Amniotic stem cell (primary cell): ENCODE measurements at regions not wholly inside any gene's neighbourhood (a gene's known extent, or its start where the extent isn't known, plus 50 kb on each side); places are given as distances from the start of the nearest gene placed in this dataset.
A peak's percentile ranks its signal among the peaks of the same experiment; 100 is the strongest.

Experiments
- DNase-seq: peaks from one replicate; lab custom pipeline; 2025; lab: John Stamatoyannopoulos, UW

GRCh38 chr13:24008679-24009078 is 111.4 kb upstream of the C1QTNF9B start:
- DNase-seq = no peak

- DNase-seq = no peak
Observed at GRCh38 chr13:24011266-24011665, 114.0 kb upstream of the C1QTNF9B start.

GRCh38 chr13:24012648-24013047 is 115.3 kb upstream of the C1QTNF9B start:
- no peak for DNase-seq

GRCh38 chr13:24013189-24013588 is 115.9 kb upstream of the C1QTNF9B start:
- DNase-seq = no peak

- no peak for DNase-seq
Observed at GRCh38 chr13:24016046-24016445, 118.7 kb upstream of the C1QTNF9B start.

- DNase-seq = no peak
Observed at GRCh38 chr13:24022568-24022967, 125.3 kb upstream of the C1QTNF9B start.

- DNase-seq = no peak
Observed at GRCh38 chr13:24023073-24023472, 125.8 kb upstream of the C1QTNF9B start.

- DNase-seq = no peak
Observed at GRCh38 chr13:24027494-24027893, 130.2 kb upstream of the C1QTNF9B start.

- no peak for DNase-seq
Observed at GRCh38 chr13:24032252-24032651, 128.3 kb upstream of the SPATA13 start.

GRCh38 chr13:24032674-24033073 is 127.8 kb upstream of the SPATA13 start:
- no peak for DNase-seq

GRCh38 chr13:24033527-24034302 is 126.8 kb upstream of the SPATA13 start:
- peak; percentile 39 for DNase-seq

- DNase-seq = no peak
Observed at GRCh38 chr13:24035411-24035810, 125.1 kb upstream of the SPATA13 start.

GRCh38 chr13:24036115-24036514 is 124.4 kb upstream of the SPATA13 start:
- no peak for DNase-seq

GRCh38 chr13:24038405-24038804 is 122.1 kb upstream of the SPATA13 start:
- DNase-seq = peak; percentile 25

GRCh38 chr13:24038841-24039330 is 121.6 kb upstream of the SPATA13 start:
- no peak for DNase-seq

GRCh38 chr13:24039621-24040475 is 120.7 kb upstream of the SPATA13 start:
- DNase-seq = no peak

GRCh38 chr13:24040835-24041234 is 119.7 kb upstream of the SPATA13 start:
- DNase-seq = no peak

GRCh38 chr13:24041651-24042225 is 118.8 kb upstream of the SPATA13 start:
- DNase-seq = no peak

GRCh38 chr13:24042710-24043440 is 117.6 kb upstream of the SPATA13 start:
- no peak for DNase-seq

- no peak for DNase-seq
Observed at GRCh38 chr13:24043590-24044350, 116.8 kb upstream of the SPATA13 start.

- no peak for DNase-seq
Observed at GRCh38 chr13:24045597-24045996, 114.9 kb upstream of the SPATA13 start.
